HUES48 (cell line): ENCODE measurements at regions not wholly inside any gene's neighbourhood (a gene's known extent, or its start where the extent isn't known, plus 50 kb on each side); places are given as distances from the start of the nearest gene placed in this dataset.

Source experiments
- H3K27ac ChIP-seq: one replicate; pipeline ENCODE4 v1.7.0; 2013; ENCODE audit warnings: low read depth, low read length, inconsistent platforms
- H3K27me3 ChIP-seq: 2 replicates; pipeline ENCODE4 v1.6.1; 2013; ENCODE audit warnings: mild to moderate bottlenecking, low read length; ENCODE audit not compliant: control insufficient read depth, insufficient read depth
- H3K36me3 ChIP-seq: 2 replicates; pipeline ENCODE4 v1.6.1; 2013; ENCODE audit warnings: low read length; ENCODE audit not compliant: control insufficient read depth, insufficient read depth
- H3K4me1 ChIP-seq: 2 replicates; pipeline ENCODE4 v1.6.1; 2013; ENCODE audit warnings: mild to moderate bottlenecking, low read length; ENCODE audit not compliant: control insufficient read depth, insufficient read depth
- H3K4me3 ChIP-seq: 2 replicates; pipeline ENCODE4 v1.5.1; 2013; ENCODE audit warnings: mild to moderate bottlenecking, low read depth, low read length
- H3K9ac ChIP-seq: 2 replicates; pipeline ENCODE4 v1.6.1; 2013; ENCODE audit warnings: mild to moderate bottlenecking, low read depth, low read length, moderate library complexity
- H3K9me3 ChIP-seq: 2 replicates; pipeline ENCODE4 v1.6.1; 2013; ENCODE audit warnings: low read length; ENCODE audit not compliant: control insufficient read depth, insufficient read depth

DNA sequence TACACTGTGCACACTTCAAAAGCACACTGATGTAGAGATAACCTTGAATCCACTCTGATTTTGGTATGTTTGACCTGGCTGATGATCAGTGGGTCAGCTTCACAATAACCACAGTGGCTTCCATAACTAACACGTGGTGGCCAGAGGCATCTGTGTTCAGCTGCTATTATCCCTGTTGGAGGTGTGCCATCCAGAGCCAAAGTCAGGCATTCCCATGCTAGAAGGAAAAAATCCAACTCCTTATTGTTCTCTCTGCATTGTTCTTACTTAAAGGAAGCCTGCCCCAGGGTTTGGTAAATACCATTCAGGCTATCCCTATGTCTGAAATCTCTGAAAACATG, 127.3 kb upstream of the MON1B start:
- Histone ChIP-seq H3K36me3 (no peaks in the 10 kb centered on the region), H3K27ac (no peak overlapping the region), H3K4me1 (peaks cover 7% of the 10 kb centered on the region), H3K27me3 (no peaks in the 10 kb centered on the region), H3K9me3 (no peaks in the 10 kb centered on the region), H3K4me3 (no peak overlapping the region), H3K9ac (no peak overlapping the region)

DNA sequence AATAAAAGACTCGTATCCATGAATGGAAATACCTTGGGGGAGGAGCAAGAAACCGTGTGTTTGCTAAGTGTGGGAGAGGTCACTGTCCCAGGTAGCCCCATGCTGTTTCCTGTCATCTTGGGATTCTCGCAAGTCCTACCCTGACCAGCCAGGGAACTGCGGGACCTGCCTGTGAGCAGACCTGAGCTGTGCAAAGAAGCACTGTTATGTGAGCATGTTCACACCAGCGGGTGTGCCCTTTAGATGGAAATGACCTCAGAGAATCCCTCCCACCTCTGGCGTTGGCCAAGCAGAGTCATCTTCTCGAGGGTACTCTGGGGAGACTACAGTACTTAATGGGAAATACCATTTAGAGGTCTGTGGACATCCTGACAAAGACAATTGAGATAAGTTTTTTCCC, 127.0 kb upstream of the MON1B start:
- Histone ChIP-seq H3K9ac (no peak overlapping the region), H3K27me3 (no peaks in the 10 kb centered on the region), H3K36me3 (no peaks in the 10 kb centered on the region), H3K9me3 (no peaks in the 10 kb centered on the region), H3K4me1 (peaks cover 8% of the 10 kb centered on the region), H3K4me3 (no peak overlapping the region), H3K27ac (no peak overlapping the region)

DNA sequence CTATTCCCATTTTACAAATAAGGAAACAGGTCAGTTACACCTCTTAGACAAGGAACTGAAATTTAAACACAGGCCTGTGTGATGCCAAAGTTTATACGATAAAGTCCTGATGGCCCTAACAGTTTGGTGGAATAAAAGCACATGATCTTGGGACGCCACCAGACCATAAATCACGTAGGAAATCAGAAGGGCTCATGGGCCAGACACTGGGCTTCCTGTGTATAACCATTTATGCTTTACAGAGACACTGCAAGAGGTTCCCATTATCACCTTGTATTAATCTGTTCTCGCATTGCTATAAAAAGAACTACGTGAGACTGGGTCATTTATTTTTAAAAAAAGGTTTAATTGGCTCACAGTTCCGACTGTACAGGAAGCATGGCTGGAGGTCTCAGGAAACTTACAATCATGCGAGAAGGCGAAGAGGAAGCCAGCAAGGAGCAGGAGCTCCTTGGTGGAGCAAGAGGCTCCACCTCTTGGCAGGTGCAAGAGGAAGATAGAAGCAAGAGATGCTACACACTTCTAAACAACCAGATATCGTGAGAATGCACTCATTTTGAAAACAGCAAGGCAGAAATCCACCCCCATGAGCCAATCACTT, 124.0 kb upstream of the MON1B start:
- Histone ChIP-seq H3K4me3 (no peak overlapping the region), H3K27me3 (no peaks in the 10 kb centered on the region), H3K27ac (no peak overlapping the region), H3K4me1 (peaks cover 21% of the 10 kb centered on the region), H3K36me3 (no peaks in the 10 kb centered on the region), H3K9me3 (no peaks in the 10 kb centered on the region), H3K9ac (no peak overlapping the region)

DNA sequence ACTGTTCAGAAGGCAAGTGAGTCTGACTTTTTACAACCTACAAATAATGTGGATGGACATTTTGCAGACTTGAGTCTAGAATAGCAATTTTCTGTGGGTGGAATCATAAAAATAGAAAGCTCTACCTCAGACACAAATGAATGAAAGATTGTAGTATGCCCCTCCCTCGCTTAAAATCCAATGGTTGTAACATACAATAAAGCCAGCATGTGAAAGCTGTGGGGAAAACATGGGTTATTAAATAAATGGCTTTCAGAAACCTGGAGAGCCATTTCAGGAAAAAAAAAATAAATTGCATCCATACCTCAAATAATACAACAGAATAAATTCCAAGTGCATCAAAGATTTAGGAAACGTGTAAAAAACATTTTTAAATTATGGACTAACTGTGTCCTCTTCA, 123.1 kb upstream of the MON1B start:
- H3K9ac ChIP-seq: no peak overlapping the region
- H3K4me3 ChIP-seq: no peak overlapping the region
- H3K4me1 ChIP-seq: peaks cover 21% of the 10 kb centered on the region
- H3K36me3 ChIP-seq: no peaks in the 10 kb centered on the region
- no peaks in the 10 kb centered on the region for H3K9me3 ChIP-seq
- H3K27me3 ChIP-seq: no peaks in the 10 kb centered on the region
- H3K27ac ChIP-seq: no peak overlapping the region

DNA sequence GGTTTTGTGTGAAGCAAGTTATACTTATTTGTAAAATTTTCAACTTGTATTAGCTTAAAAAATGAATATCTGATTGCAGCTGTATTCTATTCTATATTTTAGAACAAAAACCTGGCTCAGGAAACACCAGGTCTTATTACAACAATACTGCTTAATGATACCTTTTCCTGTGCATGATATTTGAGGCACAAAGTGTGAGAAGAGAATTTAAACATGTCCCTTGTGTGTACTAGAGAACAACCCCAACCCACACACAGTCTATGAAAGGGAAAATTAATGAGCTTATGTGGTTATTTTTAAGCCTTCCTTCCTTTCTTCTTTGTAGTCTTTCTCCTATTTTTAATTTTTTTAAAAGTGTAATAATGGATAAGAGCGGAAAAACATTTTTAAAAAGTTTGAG, 122.6 kb upstream of the MON1B start:
- H3K27ac ChIP-seq: no peak overlapping the region
- peaks cover 21% of the 10 kb centered on the region for H3K4me1 ChIP-seq
- H3K4me3 ChIP-seq: no peak overlapping the region
- no peaks in the 10 kb centered on the region for H3K9me3 ChIP-seq
- no peaks in the 10 kb centered on the region for H3K27me3 ChIP-seq
- no peak overlapping the region for H3K9ac ChIP-seq
- H3K36me3 ChIP-seq: no peaks in the 10 kb centered on the region

DNA sequence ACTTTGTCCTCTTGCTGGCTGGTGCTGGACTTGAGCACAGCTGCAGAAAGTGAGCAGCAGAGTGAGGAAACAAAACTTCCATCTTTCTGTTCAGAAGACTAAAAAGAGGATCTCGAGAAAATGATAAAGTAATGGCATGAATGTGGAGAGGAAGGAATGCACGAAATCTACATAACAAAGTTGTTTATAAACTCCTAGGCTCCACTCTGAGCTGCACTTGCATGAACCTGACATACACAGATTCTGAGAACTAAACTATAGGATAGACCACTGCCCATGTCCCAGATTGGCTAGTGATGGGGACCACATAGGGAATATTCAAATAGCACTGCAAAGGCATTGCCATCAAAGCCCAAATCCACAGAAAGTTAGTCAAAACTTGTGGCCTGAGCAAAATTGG, 121.1 kb upstream of the MON1B start:
- no peaks in the 10 kb centered on the region for H3K27me3 ChIP-seq
- H3K9me3 ChIP-seq: no peaks in the 10 kb centered on the region
- H3K4me3 ChIP-seq: no peak overlapping the region
- no peaks in the 10 kb centered on the region for H3K36me3 ChIP-seq
- H3K9ac ChIP-seq: no peak overlapping the region
- H3K4me1 ChIP-seq: peaks cover 14% of the 10 kb centered on the region
- H3K27ac ChIP-seq: peak overlapping the region; percentile 37

DNA sequence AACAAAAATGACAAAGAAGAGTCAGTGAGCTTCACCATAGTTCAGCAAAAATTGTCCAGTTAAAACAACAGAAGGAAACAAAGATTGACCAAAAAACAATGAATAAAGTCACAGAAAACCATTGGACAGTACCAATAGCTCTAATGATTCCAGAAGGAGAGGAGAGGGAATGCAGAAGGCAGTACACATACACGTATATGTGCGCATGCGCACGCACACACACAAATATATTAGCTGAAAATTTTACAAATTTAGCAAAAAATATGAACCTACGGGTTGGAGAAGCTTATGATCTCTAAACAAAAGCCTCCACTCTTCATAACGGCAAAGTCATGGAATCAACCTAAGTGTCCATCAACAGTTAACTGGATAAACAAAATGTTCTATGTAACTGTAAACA, 120.3 kb upstream of the MON1B start:
- H3K4me1 ChIP-seq: peaks cover 14% of the 10 kb centered on the region
- no peaks in the 10 kb centered on the region for H3K36me3 ChIP-seq
- no peak overlapping the region for H3K4me3 ChIP-seq
- H3K27ac ChIP-seq: no peak overlapping the region
- H3K27me3 ChIP-seq: no peaks in the 10 kb centered on the region
- no peaks in the 10 kb centered on the region for H3K9me3 ChIP-seq
- H3K9ac ChIP-seq: no peak overlapping the region

DNA sequence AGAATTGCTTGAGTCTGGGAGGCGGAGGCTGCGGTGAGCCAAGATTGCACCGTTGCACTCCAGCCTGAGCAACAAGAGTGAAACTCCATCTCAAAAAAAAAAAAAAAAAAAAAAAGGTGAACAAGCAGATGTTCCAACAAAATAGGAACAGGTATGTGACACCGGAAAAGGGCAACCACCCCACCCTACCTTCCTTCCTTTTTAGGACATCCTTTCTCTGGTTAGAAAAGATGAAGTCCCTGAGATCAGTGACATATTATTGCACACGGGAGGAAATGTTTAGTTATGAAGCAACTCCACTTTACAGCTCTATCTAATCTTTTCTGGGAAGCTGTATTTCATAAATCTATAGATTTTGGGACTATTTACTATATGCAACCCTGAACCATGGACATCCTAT, 114.2 kb upstream of the MON1B start:
- Histone ChIP-seq H3K4me3 (no peak overlapping the region), H3K36me3 (no peaks in the 10 kb centered on the region), H3K27me3 (no peaks in the 10 kb centered on the region), H3K4me1 (no peaks in the 10 kb centered on the region), H3K9me3 (no peaks in the 10 kb centered on the region), H3K27ac (no peak overlapping the region), H3K9ac (no peak overlapping the region)

DNA sequence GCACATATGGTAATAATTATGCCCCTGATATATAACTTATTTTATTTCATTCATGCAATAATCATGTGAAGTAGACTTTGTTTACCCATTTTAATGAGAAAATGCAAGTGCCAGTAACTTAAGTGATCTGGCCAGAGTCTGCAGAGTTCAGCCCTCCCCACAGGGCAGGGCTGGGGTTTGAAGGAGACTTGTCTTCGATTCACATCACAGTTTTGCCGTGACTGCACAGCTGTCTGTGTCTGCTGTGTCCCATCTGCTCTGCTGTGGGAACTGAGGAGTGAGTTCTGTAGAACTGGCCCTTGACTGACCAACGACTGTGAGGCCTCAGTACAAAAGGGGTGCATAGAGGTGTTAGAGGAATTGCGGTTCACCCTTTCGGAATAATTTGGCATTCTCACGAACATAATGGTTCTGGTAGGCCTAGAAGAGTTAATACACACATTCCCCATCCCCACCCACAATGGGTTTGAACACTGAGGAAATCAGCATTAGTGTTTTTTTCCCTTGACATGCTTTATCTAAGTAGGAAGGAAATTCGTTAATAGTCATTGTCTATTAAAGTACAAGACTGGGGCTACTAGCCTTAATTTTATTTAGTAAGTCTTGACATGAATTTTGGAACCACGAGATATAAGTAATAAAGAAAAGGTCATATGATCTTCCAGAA, 113.6 kb upstream of the MON1B start:
- Histone ChIP-seq H3K9me3 (no peaks in the 10 kb centered on the region), H3K27ac (no peak overlapping the region), H3K4me3 (no peak overlapping the region), H3K36me3 (no peaks in the 10 kb centered on the region), H3K27me3 (no peaks in the 10 kb centered on the region), H3K4me1 (no peaks in the 10 kb centered on the region), H3K9ac (no peak overlapping the region)

DNA sequence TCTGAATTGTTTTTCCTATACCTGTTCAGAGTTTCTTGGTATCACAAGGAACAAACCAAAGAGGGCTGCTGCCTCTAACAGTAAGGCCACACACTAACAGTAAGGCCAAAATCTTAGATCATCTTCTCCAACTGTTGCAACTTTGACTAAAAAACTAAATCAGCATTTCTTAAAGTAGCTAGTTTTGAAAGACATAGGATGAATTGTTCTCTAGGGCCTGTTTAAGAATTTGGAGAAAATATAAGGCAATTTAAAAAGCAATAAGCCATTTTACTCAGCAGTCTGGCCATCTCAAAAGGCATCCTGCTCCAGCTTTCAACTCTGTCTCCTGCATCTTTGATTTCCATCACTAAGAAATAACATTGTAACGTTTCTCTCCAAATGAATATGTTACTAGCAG, 105.0 kb upstream of the MON1B start:
- no peaks in the 10 kb centered on the region for H3K27me3 ChIP-seq
- no peak overlapping the region for H3K9ac ChIP-seq
- H3K4me3 ChIP-seq: no peak overlapping the region
- H3K9me3 ChIP-seq: no peaks in the 10 kb centered on the region
- no peak overlapping the region for H3K27ac ChIP-seq
- no peaks in the 10 kb centered on the region for H3K4me1 ChIP-seq
- no peaks in the 10 kb centered on the region for H3K36me3 ChIP-seq

DNA sequence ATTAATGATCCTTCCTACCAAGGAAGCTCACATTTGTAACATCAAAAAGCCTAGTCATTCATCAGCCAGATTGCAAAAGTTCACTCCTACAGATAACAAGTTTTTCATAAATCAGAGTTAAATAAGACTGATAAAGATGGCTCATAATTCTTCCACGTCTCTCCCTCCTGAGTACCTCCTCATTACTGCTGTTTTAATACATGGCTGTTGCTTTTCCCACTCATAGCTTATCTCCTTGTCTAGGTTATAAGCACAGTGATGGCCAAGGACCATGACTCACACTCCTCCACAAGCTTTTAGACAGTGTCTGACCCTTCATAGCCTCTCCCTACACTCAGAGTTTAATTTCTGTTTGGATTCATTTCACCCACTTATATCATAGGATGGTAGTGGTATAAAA, 100.9 kb upstream of the MON1B start:
- H3K4me3 ChIP-seq: no peak overlapping the region
- H3K36me3 ChIP-seq: no peaks in the 10 kb centered on the region
- H3K9ac ChIP-seq: no peak overlapping the region
- no peaks in the 10 kb centered on the region for H3K27me3 ChIP-seq
- H3K27ac ChIP-seq: no peak overlapping the region
- H3K4me1 ChIP-seq: no peaks in the 10 kb centered on the region
- H3K9me3 ChIP-seq: no peaks in the 10 kb centered on the region
